ENCODE measurements at regions not wholly inside any gene's neighbourhood (a gene's known extent, or its start where the extent isn't known, plus 50 kb on each side); places are given as distances from the start of the nearest gene placed in this dataset.

DNA sequence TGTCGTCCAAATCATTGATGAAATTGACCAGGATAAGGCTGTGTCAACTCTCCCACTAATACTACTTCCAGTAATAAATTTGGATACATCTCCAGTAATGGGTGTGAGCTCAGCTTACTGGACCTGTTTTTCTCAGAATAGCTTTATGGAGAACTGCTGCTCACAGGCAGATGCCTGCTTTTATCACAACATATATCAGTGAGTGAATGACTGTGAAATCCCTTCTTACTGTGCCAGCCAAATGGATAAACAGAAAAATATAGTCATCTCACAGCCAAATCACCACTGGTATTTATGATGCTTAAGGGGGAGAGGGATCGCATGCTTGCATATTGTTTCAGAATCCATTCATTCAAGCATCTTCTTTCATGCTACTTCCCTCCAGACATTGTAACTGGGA is 148.4 kb upstream of the PAPPA start:
- TF ChIP-seq CTCF (conservative IDR thresholded peaks at IDR 0.05; ENCODE audit: low read depth, low read length): no peak
- H3K27me3 ChIP-seq (ENCODE audit: insufficient read depth, low read depth): no peaks in the 10 kb centered on the region
- H3K4me3 ChIP-seq (IDR thresholded peaks at IDR 0.05; ENCODE audit: insufficient read depth, low read depth, low read length): no peak overlapping the region
- no peaks in the 10 kb centered on the region for H3K4me1 ChIP-seq (ENCODE audit: low read depth, poor library complexity, severe bottlenecking)
- H4K20me1 ChIP-seq (ENCODE audit: insufficient read depth): no peaks in the 10 kb centered on the region
- no peaks in the 10 kb centered on the region for H3K36me3 ChIP-seq (ENCODE audit: insufficient read depth)
- H2AFZ ChIP-seq (ENCODE audit: low read depth): no peak overlapping the region
- H3K27ac ChIP-seq: no peak overlapping the region
- H3K9ac ChIP-seq: no peak overlapping the region
- H3K79me2 ChIP-seq (ENCODE audit: insufficient read depth, low read depth): no peaks in the 10 kb centered on the region
- H3K4me2 ChIP-seq: no peak overlapping the region

GRCh38 chr9:116007824-116008223 is 145.8 kb upstream of the PAPPA start:
- H3K4me1 ChIP-seq (ENCODE audit: low read depth, poor library complexity, severe bottlenecking): no peaks in the 10 kb centered on the region
- no peak overlapping the region for H3K9ac ChIP-seq
- no peaks in the 10 kb centered on the region for H3K27me3 ChIP-seq (ENCODE audit: insufficient read depth, low read depth)
- no peaks in the 10 kb centered on the region for H3K79me2 ChIP-seq (ENCODE audit: insufficient read depth, low read depth)
- H4K20me1 ChIP-seq (ENCODE audit: insufficient read depth): no peaks in the 10 kb centered on the region
- no peak overlapping the region for H2AFZ ChIP-seq (ENCODE audit: low read depth)
- no peak overlapping the region for H3K4me2 ChIP-seq
- H3K27ac ChIP-seq: no peak overlapping the region
- TF ChIP-seq CTCF (conservative IDR thresholded peaks at IDR 0.05; ENCODE audit: low read depth, low read length): no peak
- no peaks in the 10 kb centered on the region for H3K36me3 ChIP-seq (ENCODE audit: insufficient read depth)
- H3K4me3 ChIP-seq (IDR thresholded peaks at IDR 0.05; ENCODE audit: insufficient read depth, low read depth, low read length): no peak overlapping the region

GRCh38 chr9:116008278-116008677 is 145.3 kb upstream of the PAPPA start:
- TF ChIP-seq CTCF (conservative IDR thresholded peaks at IDR 0.05; ENCODE audit: low read depth, low read length): no peak
- H2AFZ ChIP-seq (ENCODE audit: low read depth): no peak overlapping the region
- H4K20me1 ChIP-seq (ENCODE audit: insufficient read depth): no peaks in the 10 kb centered on the region
- H3K9ac ChIP-seq: no peak overlapping the region
- no peak overlapping the region for H3K27ac ChIP-seq
- H3K4me3 ChIP-seq (IDR thresholded peaks at IDR 0.05; ENCODE audit: insufficient read depth, low read depth, low read length): no peak overlapping the region
- no peaks in the 10 kb centered on the region for H3K4me1 ChIP-seq (ENCODE audit: low read depth, poor library complexity, severe bottlenecking)
- no peaks in the 10 kb centered on the region for H3K36me3 ChIP-seq (ENCODE audit: insufficient read depth)
- H3K27me3 ChIP-seq (ENCODE audit: insufficient read depth, low read depth): no peaks in the 10 kb centered on the region
- no peaks in the 10 kb centered on the region for H3K79me2 ChIP-seq (ENCODE audit: insufficient read depth, low read depth)
- no peak overlapping the region for H3K4me2 ChIP-seq

DNA sequence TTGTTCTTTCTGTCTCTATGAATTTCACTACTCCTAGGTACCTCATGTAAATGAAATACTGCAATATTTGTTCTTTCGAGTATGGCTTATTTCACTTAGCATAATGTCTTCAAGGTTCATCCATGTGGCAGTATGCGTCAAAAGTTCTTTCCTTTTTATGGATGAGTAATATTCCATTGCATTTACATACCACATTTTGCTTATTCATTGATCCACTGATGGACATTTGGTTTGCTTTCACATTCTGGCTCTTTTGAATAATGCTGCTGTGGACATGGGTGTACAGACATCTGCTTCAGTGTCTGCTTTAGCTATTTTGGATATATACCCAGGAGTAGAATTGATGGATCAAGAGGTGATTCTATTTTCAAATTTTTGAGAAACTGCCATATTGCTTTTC is 144.2 kb upstream of the PAPPA start:
- no peak for TF ChIP-seq CTCF (conservative IDR thresholded peaks at IDR 0.05; ENCODE audit: low read depth, low read length)
- Histone ChIP-seq H3K9ac (no peak overlapping the region), H3K79me2 (ENCODE audit: insufficient read depth, low read depth) (no peaks in the 10 kb centered on the region), H3K4me1 (ENCODE audit: low read depth, poor library complexity, severe bottlenecking) (no peaks in the 10 kb centered on the region), H4K20me1 (ENCODE audit: insufficient read depth) (no peaks in the 10 kb centered on the region), H3K4me2 (no peak overlapping the region), H3K36me3 (ENCODE audit: insufficient read depth) (no peaks in the 10 kb centered on the region), H2AFZ (ENCODE audit: low read depth) (no peak overlapping the region), H3K4me3 (IDR thresholded peaks at IDR 0.05; ENCODE audit: insufficient read depth, low read depth, low read length) (no peak overlapping the region), H3K27ac (no peak overlapping the region), H3K27me3 (ENCODE audit: insufficient read depth, low read depth) (no peaks in the 10 kb centered on the region)

DNA sequence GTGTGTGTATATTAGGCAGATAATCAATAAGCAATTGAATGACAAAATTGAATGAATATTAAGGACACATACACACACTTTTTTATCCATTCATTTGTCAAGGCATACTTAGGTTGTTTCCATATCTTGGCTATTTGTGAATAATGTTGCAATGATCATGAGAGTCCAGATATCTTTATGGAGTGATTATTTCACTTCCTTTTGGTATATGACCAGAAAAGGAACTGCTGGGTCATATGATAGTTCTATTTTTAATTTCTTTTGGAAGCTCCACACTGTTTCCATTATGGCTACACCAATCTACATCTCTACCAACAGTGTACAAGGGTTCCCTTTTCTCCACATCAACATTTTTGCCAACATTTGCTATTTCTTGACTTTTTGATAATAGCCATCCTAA is 137.7 kb upstream of the PAPPA start:
- no peak for TF ChIP-seq CTCF (conservative IDR thresholded peaks at IDR 0.05; ENCODE audit: low read depth, low read length)
- no peak overlapping the region for H3K9ac ChIP-seq
- no peak overlapping the region for H2AFZ ChIP-seq (ENCODE audit: low read depth)
- H3K4me3 ChIP-seq (IDR thresholded peaks at IDR 0.05; ENCODE audit: insufficient read depth, low read depth, low read length): no peak overlapping the region
- H3K27ac ChIP-seq: no peak overlapping the region
- H3K27me3 ChIP-seq (ENCODE audit: insufficient read depth, low read depth): no peaks in the 10 kb centered on the region
- H3K79me2 ChIP-seq (ENCODE audit: insufficient read depth, low read depth): no peaks in the 10 kb centered on the region
- H3K4me2 ChIP-seq: no peak overlapping the region
- H3K36me3 ChIP-seq (ENCODE audit: insufficient read depth): no peaks in the 10 kb centered on the region
- H3K4me1 ChIP-seq (ENCODE audit: low read depth, poor library complexity, severe bottlenecking): no peaks in the 10 kb centered on the region
- no peaks in the 10 kb centered on the region for H4K20me1 ChIP-seq (ENCODE audit: insufficient read depth)
